GM19438 (cell line): ENCODE measurements at regions not wholly inside any gene's neighbourhood (a gene's known extent, or its start where the extent isn't known, plus 50 kb on each side); places are given as distances from the start of the nearest gene placed in this dataset.

Source experiments
- ATAC-seq: cut with Tn5 transposase; IDR thresholded peaks from one replicate; pipeline ENCODE4 v1.9.1; 2021; ENCODE audit warnings: low read depth; ENCODE audit not compliant: unreplicated experiment

DNA sequence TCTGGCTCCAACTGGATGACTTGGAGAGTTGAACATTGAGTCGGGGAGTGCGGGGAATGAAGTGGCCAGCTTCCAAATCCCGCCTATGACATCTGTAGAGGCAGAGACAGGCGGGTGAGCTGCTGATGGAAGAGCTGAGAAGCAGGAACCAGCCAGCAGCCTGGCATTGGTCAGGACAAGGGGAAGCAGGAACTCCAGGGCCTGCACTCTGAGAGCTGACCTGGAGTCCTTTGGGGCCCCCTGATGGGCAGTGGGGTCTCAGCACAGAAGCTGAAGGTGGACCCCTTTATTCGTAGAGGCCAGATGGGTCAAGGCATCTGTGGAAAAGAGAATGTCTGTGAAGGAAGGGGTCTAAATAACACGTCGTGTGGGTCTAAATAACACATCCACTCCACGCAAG, 57.0 kb downstream of the SEC61G start:
- no peak for ATAC-seq

DNA sequence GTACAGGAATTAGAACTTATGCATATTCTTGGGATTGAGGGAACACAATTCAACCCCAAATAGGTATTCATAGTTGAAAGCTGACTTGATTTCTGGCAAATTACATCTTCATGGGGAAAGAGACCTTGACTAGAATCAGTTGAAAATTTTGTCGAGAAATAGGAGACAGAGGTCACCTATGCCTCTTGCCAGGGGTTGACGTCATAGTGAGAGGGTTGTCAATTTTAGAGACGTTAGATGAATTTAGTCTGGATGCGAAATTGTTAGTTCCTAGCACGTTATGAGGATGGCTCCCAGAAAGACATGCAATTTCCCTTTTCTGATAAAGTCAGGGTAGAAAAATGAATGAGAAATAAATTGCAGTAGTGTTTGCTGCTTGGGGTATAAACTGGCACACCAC, 59.3 kb downstream of the SEC61G start:
- ATAC-seq = no peak

DNA sequence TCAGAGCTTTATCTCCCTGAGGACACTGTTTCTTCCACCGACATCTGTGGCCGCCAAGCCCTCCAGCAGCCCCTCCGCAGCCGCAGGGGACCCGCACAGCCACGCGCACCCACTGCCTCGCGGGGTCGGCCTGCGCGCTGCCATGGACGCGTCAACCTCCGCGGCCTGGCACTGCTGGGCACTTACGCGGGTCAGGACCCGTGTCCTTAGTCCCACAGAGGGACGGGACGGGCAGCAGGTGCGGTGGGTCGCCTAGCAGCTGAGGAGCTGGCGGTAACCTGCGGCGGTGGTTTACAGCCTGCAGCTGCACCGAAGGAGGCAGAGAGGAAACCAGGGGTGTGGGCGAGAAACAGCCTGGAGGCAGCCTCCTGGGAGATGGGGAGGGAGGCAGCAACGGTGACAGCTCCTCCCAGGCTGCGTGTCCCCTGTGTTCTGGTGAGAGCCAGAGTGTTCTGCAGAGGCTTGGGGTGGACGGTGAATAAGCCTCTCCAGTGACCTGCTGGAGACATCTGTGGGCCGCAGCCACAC, 61.3 kb downstream of the SEC61G start:
- ATAC-seq = no peak

DNA sequence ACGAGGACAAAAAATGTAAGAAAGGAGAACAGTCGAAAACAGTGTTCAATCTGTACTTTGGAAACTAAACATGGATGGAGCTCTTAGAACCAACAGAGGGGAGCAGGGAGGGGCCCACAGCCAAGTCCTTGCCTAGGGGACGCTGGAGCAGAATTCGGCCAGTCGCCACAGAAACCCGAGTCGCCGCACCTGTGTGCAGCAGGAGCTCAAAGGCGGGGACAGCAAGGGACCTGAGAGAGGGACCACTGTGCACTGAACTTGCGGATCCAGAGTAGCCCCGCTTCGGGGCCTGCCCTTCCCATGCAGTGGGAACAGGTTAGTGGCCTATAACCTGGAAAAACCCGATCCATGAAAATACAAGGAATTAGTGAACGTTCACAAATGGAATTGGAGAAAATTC, 68.1 kb downstream of the SEC61G start:
- no peak for ATAC-seq

DNA sequence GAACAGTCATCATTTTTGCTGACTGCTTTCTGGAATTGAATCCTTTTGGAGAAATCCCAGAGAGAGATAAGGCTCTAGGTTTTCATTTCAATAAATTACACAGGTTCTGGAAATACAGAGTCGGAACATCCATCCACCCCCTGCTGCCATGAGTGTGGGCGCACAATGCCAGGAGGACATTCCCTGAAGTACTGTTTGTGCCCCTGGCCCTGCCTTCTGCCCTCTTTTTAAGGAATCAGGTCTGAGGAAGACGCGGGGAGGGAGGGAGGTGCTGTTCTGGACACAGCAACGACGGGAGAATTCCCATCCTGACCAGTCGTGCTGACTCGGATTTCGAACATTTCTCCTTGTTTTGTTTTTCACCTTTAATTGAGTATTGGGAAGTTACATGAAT, 69.0 kb downstream of the SEC61G start:
- ATAC-seq = no peak

DNA sequence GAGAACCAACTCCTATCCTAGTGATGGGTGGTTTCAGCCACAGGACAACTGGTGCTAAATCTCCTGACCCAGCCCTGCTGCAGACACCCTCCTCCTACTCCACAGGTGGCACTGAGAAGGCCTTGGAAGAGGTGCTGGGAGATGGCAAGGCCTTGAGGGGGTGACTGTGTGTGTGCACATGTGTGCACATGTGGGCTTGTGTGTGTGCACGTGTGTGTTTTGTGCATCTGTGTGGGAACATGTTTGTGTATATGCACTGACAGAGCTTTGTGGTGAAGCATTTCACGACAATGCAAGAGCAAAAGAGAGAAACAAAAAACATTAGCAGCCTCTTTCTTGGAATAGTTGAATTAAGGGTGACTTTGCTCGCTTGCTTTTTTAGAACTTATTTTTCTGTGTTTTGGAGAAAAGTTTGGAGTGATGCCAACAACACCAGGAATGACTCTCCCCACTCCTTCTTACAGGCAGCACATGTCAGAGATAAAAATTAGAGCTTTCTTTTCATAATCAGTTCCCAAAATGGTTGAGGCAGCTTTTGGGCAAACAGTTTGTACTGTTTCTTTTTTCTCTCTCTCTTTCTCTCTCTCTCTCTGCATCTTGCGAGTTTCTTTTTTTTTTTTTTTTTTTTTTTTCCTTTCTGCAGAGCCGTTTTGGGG, 69.5 kb downstream of the SEC61G start:
- ATAC-seq = no peak

DNA sequence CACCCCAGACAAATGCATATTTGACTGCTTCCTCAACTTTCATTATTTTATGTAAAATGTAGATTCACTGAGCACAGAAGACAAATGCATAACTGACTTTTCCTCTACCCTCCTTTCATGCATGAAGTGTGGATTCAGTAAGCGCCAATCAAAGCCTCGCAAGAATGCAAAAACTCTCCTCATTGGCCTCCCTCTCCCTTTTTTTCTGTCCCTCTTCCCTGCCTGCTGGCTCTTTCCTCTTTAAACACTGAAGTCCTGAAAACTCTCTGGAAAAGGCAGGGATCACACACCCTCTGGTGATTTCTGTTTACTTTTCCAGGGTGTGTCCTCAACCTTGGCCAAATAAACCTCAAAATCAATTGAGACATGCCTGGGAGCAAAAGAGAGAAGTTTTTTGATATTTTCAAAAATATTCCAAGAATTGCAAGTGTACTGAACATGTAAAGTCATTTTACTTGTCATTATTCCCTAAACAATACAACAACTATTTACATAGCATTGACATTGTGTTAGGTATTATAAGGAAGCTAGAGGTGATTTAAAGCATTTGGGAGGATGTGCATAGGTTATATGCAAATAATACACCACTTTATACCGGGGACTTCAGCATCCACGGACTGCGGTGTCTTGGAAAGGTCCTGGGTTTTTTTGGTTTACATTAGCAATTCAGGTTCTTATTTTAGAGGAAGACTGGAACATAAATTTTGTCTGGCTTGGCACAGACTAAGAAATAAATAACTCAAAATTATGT, 71.4 kb downstream of the SEC61G start:
- no peak for ATAC-seq

DNA sequence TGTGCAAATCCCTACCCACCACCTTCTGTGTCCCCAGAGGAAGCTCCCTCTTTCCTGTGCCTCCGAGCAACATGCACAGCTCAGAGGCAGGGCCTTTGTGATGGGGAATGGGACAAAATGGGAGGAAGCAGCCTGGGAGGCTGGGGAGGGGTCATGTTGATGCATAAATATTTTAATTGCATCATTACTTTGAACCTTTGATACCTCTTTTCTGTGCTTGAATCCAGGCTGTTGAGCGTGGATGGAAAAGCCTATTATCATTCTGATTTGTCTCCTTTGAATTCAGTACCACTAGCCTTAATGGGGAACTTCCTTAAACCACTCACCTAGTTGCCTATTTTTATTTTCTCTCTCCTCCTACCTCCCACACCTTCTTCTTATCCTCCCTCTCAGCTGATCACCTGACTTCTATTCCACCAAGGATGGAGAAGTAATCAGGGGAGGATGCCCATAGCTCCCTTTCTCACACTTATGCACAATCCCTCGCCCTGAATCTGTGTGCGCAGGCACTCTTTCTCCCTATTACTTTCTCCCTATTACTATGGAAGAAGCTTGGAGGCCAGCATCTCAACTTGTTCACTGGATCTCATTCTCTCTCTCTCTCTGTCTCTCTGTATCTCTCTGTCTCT, 78.5 kb downstream of the SEC61G start:
- ATAC-seq = no peak

DNA sequence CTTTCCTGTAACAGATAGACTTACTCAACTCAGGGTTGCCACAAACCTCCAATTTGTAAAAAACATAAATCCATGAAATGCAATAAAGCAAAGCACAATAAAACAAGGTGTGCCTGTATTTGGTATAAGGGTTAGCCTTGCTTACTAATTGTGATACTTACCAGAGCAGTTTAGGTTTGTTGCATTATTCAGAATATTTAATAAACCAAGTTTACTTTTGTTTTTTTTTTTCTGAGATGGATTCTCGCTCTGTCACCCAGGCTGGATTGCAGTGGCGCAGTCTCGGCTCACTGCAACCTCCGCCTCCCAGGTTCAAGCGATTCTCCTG, 79.6 kb downstream of the SEC61G start:
- no peak for ATAC-seq

DNA sequence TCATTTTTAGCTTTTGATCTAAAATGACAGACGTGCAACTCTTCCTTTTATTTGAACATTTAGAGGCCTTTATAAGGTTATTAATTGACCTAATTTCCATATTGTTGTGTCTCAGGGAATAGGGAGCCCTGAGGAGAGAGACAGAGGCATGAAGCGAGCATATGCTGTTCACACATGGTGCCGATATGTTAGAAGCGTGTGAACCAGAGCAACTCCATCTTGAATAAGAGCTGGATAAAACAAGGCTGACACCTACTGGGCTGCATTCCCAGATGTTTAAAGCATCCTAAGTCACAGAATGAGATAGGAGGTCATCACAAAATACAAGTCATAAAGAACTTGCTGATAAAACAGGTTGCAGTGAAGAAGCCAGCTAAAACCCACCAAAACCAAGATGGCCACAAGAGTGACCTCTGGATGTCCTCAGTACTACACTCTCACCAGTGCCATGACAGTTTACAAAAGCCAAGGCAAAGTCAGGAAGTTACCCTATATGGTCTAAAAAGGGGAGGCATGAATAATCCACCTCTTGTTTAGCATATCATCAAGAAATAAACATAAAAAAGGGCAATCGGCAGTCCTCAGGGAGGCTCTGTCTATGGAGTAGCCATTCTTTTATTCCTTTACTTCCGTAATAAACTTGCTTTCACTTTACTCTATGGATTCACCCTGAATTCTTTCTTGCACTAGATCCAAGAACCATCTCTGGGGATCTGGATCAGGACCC, 80.1 kb downstream of the SEC61G start:
- no peak for ATAC-seq

DNA sequence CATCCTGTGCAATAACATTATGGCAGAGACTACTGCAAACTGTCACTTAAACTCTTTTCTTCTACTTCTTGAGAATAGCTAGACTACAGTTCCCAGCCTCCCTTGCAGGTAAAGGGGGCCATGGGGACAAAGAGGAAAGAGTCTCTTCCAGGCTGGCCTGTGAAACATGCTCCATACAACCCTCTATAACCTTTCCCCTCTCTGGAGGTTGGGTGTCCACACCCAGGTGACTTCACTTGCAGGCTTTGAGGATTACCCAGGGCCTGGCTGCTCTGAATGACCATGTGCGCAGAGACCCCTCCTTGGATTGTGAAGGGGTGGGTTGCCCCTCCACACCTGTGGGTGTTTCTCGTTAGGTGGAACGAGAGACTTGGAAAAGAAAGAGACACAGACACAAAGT, 84.1 kb downstream of the SEC61G start:
- ATAC-seq = no peak

DNA sequence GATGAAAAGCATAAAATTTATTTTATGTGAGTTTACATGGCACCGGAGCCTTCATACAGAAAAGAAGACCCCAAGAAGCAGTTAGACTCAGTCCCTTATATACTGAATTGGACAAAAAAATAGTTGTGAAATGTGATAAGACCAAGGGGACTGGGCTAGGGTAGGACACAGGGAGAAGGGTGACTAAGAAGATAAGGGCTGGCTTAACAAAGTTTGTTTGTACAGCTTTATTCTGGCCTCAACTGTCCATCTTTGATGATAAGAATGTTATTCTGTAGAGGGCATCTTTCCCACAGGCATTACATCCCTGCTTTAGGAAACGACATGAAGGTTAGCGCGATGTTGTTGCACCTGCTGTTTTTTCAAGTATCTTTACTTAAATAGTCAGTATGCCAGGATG, 86.5 kb downstream of the SEC61G start:
- no peak for ATAC-seq

DNA sequence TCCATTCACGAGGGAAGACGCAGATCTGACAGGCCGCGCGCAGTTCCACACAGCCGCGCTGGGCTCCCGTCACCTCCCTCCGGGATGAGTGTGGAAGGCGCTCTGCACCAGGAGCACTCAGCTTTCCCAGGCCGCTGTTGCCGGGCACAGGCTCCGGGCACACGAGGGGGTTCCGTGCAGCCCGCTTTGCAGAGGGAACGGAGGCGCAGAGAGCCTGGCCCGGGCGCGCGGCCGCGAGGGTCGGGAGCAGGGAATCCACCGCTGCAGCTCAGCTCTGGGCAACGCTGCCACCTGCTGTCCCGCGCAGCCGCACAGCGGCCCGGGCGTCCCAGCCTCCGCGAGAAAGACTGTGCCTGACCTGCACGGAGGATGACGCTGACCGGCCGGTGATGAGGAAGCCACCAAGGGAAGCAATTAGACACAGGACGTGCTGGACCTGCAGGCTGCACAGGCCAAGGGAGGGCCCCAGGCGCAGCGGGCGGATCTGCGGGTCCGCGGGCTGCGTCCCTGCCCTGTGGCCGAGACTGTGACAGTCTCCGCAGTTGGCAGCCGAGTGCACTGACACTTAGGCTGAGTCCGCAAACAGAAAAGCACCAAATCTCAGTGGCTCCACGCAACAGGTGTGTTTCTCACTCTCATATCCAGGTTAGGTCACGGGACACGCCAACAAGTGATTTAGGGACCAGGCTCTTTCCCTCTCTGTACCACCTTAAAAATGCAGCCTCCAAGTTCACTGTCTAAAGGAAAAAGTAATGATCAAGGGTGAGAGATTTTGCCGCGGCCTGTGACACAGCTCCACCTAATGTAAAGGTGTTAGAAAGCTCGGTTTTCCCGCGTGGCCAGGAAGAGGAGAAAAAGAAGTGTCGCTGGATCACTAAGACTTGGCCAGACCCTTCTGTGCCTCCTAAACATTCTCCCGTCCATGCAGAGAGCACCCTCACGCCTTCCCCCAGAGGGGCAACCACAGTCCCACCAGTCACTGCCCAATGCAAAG, 94.5 kb downstream of the SEC61G start:
- peak; percentile 69 for ATAC-seq

DNA sequence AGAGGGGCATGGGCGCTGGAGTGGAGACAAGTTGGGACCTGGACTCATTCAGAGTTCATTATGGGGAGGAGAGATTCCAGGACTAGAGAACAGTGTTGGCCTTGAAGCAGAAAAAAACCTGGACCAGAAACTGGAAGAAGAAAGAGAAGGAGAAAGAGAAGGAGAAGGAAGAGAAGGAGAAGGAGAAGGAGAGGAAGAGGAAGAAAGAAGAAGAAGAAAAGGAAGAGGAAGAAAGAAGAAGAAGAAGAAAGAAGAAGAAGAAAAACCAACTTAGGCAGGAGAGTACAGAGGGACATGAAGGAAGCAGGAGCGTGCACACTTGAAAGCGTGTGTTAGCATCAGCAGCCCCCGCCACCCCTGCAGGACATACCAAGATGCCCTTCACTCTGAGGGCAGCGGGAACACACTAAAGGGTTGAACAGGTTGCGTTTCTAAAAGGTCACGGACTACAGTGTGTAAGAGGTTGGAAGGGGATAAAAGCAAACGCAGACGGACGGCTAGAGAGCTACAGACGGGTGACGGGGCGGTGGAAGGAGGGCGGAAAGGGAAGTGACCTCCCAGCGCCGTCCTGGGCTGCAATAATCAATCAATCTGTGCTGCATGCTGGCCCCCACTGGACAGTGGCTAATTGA, 95.3 kb downstream of the SEC61G start:
- no peak for ATAC-seq

DNA sequence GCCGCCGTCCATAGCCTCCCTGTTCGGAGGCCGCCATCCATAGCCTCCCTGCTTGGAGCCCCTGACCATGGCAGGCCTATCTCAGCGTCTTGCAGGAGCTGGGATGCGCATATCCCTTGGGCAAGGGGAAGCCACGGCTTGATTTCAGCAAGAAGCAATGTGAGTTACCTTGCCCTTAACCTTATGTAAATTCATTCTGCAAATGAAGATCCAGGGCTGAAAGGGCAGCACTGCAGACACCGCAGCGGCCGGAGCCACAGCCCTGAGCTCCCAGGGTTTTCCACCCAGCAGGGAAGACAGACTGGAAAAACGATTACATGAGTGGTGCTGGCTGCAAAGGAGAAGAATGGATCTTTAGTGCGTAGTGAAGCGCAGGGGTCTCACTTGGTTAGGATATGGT, 95.8 kb downstream of the SEC61G start:
- ATAC-seq = no peak

DNA sequence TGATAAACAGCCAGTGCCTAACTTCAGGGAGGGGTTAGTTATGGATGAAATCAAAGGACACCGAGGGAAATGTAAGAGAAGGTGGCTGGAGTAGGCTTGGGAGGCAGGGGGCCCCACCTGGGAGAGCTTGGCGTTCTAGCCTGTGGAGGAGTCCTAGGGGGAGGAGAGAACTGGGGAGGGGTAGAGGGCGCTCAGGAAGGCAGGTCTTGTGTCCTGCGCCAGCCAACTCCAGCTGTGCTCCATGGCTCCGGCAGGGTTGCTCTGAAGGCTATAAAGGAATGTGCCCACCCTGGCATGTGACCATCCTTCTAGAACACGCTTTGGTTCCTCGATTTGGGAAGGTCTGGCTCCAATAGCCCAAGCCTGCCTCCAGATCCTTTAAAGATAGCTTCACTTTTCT, 96.3 kb downstream of the SEC61G start:
- ATAC-seq = no peak

DNA sequence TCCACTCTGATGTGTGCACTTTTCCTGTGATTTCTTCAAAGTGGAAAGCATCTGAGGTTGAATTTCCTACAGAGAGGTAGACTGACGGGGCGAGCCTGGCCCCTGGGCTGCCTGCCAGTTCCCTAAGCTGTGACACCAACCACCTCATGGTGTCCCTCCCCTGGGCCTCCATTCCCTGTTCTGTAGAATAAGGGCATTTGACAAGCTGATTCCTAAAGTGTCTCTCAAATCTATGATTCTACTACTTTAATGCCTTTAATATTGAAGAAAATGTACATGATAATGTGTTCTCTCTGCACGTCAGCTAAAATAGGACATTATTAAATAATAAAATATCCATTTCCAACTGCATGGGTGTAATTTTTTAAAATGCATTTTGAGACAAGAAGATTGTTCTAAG, 105.1 kb downstream of the SEC61G start:
- no peak for ATAC-seq

DNA sequence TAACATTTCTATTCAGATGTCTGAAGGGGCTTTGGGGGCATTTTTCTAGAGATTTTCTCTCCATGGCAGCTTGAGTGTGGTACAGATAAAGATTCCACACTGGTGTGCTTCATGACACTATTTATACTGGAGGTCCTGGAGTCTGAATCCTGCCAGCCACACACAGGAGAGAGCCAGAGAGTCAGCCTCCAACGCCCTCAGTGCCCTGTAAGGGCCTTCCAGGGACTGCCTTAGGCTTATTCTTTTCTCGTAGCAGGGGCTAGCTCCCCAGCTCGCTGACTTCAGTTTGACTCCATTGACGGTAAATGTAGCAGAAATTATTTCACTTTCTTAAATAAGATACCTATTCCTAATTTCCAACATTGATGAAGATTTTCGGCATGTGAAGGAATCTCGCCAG, 100.9 kb downstream of the VSTM2A start:
- ATAC-seq = no peak

DNA sequence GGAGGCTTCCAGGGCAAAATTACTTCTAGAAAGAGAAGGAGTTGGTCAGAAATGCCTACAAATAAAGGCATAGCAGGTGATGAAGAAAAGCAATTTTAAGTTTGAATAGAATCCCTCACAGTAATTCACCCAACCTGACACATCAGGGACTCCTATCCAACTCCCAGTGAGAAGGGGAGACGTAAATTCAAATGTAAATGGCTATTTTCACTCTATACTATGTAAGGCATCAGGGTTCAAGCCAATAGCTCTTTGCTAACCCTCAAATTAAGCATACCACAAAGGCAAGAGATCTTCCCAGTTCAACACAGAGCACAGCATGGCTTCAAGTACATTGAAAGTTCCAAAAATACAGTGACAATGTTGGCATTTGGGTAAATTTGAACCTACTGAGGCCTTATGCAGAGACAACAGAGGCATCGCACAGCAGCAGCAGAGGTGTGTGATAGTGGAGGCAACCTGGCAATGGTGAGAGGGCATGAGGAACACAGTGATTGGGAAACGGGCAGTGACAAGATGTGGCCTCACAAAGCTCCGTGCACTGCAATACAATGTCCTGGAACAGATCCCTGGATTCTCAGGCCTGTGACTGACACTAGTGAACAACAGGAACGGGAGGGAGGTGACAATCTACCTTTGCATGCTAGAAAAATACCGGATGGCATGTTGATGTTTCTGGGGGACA, 95.7 kb downstream of the VSTM2A start:
- no peak for ATAC-seq
